RPMI8226 (cell line): ENCODE measurements at regions not wholly inside any gene's neighbourhood (a gene's known extent, or its start where the extent isn't known, plus 50 kb on each side); places are given as distances from the start of the nearest gene placed in this dataset.
"Not testable (repeated sequence)": the region's sequence is repeated elsewhere in the genome, so short reads cannot be mapped to it uniquely, and the experiment has no call there.

ENCODE experiments used
- DNase-seq: peaks from one replicate; pipeline ENCODE4 v3.0.0-alpha.2; 2015

DNA sequence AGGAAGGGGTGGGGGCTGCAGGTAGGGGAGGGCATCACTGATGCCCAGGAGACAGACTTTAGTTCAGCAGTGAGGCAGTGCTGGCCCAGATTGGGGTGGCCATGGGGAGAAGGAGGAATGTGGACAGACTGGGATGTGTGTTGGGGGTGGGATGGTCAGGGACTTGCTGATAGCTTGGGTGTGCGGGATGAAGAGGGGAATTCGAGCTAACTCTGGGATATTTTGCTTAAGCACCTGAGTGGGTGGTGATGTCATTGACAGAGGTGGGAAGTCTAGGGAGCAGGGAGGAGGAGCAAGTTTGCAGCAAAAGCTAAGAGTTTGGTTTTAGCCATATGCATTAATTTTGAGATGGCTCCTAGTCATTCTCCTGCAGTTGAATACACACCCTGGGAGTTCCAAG lies 207.5 kb downstream of the RPLP1 start:
- DNase-seq = no peak

DNA sequence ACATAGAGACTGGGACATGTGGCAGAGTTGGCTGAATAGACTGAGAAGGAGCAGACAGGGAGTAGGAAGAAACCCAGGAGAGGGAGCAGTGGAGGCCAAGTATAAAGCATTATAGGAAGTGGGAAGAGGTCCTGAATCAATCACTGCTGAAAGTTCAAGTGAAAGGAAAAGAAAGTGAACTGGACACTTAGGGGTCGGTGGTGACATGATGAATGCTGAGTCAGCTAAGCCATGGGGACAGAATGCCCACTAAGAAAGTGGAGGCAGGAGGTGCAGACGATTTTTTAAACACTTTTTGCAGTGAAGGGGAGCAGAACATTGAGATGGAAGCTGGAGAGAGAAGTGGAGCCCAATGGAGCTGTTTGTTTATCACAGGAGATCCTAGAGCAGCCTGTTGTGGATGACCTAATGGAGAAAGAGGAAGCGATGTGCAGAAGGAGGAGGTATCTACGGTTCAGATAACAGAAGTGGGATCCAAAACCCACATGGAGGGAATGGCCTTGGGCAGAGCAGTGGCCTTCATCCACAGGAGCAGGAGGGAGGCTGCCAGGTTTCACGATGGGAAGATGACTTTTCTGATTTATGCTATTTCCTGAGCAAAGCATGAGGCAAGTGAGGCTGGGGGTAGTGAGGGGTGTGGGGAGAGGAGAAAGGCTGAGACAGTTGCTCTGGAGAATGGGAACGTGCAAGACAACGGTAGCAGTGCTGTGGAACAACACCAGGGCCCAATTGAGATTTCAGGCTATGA lies 208.2 kb downstream of the RPLP1 start:
- DNase-seq = no peak

DNA sequence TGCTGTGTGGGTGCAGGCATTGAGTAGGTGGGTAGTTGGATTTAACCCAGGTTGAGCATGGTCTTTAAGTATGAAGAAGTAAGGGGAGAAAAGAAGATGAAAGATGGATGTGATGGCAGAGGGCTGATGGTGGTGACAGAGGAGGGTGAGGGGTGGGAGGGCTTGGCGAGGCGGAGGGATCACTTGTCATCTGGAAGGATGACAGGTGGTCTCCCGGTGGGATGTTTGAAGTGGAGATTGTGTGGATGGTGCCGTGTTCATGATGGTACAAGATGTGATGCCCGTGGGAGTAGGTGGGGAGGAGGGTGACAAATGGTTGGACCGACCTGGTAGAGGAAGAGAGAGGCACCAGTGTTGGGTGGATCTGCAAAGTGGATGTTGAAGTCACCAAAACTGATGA lies 208.8 kb downstream of the RPLP1 start:
- DNase-seq = no peak

DNA sequence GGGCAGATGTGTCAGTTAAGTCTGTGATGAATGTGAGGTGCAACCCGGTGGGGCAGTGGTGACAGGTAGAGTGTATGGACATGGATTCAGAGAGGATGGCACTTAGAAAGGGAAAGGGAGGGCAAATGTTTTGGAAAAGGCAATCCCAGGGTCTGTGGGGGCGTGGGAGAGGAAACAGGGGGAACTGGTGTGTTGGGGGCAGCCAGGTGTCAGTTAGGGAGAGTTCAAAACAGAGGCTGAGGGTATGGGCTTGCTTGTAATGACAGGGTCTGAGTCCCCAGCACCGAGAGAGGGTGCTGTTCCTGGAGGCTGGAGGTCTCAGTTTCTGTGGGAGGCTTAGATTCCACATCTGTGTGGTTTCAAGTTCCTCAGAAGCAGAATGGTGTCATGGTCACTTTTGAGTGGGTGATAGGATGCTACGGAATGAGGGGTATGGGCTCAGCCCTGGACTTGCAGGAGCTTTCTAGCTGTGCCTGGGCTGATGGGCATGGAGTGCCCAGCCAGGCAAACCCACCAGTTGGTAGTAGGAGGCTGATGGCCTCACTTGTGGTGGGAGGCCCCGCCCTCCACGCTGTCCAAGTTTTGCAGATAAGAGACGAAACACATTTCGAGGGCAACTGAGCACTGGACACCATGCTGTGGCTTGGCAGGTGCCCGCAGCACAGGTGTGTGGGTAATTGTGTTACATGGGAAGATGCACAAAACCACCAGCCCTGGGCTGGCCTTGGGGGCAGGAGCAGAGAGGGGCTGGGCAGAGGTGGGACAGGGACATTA lies 209.4 kb downstream of the RPLP1 start:
- no peak for DNase-seq

DNA sequence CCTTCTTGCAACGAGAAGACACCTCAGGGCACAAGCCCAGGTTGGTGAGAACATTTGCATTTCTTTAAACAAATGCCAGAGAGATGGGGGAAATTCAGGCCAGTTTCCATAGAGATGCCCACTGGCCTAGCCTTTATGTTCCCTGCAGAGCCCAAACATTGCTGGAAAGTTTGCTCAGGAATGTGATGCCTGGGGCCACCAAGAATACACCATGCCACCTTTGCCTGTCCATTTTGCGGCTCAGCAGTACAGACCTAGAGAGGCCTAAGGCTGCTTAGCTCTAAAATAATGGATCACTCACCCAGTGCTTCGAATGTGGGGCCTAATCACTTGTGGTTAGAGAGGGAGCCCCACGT lies 210.0 kb downstream of the RPLP1 start:
- no peak for DNase-seq

DNA sequence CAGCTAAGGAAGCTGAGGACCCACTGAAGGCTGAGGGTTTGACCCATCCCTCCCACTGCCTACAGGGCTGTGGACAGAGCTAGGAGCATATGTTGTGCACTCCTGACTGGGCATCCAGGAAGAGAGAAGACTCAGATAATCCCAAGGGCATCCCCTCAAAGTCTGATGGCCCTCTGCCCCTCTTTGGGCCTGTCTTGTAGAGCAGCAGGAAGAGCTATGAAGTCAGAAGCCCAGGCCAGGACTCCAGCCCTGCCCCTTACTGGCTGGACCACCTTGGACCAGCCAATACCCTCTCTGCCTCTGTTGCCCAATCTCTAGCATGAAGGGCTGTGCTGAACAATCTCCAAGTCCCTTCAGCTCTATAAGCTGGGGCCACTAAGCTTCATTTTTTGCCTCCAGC lies 210.8 kb downstream of the RPLP1 start:
- DNase-seq = no peak

DNA sequence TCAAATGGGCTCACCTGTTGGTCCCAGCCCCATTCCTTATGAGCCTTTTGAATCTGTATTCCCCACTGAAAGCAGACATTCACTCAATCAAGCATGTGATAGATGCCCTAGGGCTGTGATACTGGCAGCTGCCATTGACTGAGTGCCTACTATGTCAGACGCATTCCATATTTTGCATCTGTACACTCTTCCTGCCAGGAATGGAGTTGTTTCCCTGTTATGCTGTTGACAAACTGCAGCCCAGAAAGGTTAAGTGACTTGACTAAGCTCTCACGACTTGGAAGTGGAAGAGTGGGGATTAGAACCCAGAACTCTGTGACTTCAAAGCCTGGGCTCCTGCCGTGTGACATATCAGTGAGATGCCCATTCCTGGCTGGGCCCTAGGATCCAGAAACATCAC lies 211.4 kb downstream of the RPLP1 start:
- no peak for DNase-seq

DNA sequence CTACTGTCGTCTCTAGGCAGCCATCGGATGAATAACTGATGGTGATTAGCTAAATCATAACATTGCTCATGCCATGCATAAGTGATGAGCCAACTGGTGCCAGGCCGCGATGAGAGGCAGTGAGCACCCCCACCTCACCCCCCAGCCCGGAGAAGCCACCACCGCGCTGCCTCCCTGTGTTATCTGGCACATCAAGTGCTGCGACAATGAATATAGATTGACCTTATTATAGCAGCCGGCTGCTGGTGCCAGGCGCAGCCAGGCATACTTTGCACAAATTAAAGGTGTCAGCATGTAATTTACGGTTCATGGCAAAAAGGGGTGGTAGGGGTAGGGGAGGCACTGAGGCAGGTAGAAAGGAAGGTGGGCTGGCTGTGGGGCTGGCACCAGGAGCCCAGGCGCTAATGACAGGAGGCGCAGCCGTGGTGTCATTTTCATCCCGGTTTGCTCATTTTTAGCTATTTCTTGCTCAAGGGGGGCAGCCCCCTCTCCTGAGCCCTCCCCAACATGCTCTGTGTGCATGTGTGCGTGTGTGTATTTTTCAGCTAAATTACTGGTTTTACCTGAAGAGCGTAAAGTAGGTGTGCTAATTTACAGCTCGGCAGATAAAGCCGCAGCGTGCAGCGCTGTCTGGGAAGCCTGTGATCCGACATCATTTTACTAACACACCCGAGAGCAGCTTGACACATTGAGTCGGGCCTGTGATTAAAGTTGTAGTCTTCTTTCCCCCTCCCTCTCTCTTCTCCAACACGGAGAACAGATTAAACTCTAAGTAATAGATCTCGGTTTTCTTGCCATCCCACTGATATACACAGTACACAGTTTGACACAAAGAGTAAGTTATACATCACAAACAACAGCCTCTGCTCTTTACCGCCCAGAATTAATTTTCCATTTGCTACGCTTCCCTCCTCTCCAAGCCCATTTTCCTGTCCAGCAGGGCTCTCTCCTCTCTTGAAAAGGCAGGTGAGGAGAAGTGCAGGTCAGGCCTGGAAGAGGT lies 212.3 kb downstream of the RPLP1 start:
- DNase-seq = no peak

DNA sequence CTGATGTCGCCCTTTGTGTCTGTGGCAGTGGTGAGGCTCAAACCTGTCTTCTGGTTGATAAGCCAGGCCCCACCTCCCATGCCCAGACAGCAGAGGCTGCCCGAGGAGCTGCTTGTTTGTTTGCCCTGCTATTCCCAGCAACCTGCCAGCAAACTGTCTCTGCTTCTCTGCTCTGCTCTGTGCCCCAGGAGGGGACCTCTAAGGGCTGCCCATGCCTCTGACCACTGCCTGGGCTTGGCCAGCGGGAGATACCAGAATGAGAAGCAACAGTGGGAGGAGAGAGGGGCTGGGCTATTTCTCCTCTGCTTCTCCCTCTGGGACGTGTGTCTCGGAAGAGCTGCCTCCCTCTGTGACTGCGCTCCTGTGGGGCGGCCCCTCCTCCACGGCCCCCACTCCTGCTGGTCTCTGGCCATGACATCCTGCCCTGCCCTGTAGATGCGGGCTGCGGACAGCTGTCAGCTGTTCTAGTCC lies 213.1 kb downstream of the RPLP1 start:
- no peak for DNase-seq

DNA sequence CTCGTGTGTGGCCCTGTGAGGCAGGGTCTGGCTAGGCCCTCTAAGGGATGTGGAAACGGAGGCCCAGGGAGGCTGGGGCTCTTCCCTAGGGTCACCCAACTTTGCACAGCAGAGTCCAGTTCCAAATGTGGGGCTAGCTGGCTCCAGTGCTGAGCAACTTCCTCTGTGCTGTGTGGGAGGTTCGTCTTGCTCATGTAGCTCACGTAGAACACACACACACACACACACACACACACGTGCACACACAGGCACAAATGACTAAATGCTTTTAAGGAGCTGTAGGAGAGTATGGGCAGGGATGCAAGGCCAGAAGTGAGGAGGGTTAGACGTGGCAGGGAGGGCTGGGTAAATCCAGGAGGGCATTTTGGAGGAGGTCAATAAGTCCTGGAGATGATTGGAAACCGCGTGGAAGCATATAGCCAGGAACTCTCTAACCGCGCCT lies 213.8 kb downstream of the RPLP1 start:
- peak; percentile 66 for DNase-seq

DNA sequence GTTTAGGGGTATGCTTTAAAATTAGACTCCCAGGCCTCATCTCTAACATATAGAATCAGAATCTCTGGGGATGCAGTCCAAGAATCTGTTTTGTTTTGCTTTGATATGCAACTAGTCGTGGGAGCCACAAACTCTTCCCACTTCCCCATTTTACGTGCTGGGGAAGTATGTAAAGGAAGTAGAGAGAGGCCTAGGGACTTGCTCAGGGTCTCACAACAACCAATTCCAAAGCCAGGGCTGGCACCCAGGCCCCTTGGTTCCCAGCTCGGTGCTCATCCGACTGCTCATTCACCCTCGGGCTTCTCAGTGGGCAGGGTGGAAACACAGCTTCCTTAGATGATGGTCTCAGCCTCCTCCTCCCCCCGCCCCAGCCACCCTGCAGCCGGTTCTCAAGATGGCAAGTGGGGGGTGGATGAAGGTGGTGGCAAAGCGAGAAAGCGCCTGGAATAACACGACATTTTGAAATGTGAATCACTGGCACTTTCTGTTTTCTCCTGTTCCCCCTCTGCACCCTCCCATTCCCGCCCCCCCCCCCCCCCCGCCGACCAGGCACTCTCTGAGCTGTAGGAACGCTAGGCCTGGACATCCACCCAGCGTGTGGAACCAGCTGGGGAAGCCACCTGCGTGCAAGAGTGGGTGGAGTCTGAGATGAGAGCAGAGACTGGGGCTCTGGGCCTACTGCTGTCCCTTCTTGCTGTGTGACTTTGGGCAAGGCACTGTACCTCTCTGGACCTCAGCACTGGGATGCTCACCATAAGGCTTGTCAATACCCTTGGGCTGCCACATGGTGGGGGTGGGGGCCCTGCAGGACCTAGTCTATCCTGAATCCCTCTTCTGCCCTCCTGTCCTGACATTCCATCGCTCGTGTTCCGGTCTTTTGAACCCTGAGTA lies 214.5 kb downstream of the RPLP1 start:
- peak; percentile 95 for DNase-seq

DNA sequence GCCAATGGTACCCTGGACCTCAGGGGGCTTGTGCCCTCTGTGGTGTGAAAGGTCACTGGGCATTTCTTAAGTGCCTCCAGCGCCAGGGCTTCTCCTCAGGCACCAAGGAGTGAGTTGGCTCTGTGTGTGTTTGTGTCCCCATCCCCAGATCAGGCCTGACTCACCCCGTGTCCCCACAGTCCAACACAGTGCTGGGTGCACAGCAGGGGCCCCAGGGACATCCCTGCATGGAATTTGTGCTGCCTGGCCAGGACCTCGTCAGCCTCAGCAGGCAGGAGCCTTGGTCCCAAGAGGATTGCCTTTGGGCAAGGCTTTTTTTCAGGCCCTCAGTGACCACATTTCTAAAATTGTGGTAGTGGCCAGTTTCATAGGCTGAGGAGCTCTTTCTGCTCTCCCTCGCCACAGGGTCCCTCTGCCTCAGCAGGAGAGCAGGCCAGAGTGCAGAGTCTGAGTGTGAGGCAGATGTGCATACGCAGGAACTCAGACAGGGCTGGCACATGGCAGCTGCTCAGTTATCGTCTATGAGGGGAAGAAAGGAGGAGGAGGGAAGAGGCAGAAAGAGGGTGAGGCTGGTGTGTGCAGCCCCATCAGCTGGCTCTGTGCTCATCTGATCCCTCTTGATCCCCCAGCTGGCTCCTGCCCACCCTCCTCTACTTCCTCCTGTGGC lies 215.6 kb downstream of the RPLP1 start:
- DNase-seq = peak; percentile 90

DNA sequence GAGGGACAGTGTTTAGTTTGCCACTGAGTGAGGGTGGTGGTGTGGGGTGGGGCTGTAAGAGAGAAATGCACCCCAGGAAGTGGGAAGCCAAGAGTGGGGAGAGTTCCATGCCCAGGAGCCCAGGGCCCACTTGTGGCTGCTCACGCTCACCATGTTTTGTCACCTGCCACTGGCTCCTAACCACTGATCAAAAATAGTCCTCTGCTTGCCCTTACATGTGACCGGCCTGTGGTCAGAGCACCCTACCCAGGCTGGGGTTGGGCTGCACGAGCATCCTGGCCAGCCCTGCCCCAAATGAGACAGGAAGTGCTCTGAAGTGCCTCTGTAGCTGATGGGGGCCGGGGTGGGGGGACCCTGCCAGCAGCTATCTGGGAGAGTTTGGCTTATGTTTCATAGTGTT lies 216.3 kb downstream of the RPLP1 start:
- DNase-seq = peak; percentile 94

DNA sequence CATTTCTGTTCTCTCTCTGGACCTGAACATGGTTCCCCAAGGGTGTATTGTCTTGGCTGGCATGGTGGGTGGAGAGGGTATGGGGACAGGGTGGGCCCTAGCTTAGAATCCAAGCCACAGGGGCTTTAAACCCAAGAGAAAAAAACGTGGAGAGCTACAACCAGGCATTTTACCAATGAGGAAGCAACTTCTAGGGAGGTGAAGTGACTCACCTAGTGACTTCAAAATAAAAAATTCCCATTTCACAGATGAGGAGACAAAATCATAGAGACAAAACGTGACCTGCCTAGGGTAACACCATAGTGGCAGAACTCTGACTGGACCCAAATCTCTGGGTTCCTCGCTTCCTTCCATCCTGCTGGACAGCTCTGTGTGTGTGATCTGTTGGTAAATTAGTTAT lies 216.8 kb downstream of the RPLP1 start:
- no peak for DNase-seq

DNA sequence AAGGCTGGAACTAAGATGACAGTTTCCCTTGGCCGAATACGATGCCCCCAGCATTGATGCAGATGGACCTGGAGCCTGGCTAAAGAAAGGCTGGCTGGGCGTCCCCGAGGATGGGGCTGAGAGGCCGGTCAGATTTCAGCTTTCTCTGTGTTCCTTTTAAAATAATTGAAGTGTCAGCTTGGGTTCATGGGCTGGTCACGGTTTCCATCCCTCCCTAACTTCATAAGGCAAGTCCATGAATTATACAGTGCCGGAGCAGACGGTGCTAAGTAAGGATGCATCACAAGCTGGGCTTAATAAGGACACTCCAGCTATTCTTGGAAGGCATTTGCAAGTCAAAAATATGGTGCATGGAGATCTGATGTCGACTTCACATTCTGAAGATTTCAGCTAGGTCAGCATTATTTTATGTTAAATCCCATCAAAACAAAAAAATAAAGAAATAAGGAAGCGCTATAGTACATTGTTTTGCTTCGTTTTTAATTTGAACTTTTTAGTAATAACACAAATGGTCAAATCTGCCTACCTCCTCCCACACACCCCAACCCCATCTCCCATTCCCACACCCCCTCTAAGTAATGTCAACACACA lies 220.8 kb downstream of the RPLP1 start:
- DNase-seq = no peak

DNA sequence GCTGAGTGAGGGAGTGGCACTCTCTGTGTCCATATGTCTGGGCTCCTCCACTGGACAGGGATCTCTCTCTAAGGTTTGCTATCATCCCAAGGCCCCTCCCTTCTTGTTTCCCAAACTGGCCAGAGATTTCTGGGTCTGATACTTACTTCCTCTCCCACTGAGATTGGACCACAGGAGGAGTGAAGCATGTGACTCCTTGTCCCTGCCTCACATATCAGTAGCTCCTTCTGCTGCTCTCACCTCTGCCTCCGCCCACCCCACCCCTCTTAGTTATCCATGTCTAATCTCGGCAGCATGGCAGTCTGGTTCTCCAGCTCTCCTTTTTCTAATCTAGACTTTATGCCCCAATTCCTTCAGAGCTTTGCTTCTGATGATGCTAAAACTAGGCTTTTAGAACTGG lies 223.1 kb downstream of the RPLP1 start:
- no peak for DNase-seq

DNA sequence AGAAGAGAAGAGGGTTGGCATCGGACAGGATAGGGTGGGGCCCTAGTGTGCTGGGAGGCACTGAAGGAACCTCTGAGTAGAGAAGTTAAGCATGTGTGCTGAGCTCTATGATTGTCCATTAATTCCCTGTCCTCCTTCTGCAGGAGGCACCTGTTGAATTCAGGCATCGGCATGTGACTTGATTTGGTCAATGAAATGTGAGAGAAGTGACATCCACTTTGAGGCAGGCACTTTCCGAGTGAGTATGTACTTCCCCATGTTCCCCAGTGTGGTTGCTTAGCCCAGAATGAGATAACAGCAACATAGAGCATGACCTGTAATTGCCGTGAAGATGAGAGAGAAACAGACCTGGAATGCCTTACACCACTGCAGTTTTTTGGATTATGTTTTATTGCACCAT lies 224.8 kb downstream of the RPLP1 start:
- no peak for DNase-seq

DNA sequence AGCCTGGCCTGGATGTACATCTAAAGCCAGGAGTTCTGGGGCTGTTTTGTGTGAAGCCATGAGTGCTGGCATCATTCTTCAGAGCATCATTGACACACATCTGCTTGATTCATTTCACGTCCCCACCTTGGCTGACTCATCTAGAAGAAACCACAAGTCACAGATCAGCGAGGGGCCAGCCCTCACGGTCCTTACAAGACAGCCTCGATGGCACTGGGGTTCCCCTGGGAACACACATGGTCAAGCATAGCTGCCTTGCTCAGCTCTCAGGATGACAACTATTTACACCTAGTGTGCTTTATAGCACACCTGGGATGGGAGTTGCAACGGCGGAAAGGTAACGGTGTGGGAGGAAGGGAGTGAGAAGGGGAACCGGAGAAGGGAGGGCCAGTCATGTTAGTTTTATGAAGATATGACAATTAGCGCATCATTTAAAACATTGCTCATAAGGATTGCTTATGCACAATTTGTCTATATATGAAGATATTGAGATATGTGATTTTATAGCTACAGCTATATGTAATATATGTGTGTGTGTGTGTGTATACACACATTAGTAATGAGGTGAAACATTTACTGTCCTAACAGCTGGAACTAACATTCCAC lies 227.1 kb downstream of the RPLP1 start:
- no peak for DNase-seq

DNA sequence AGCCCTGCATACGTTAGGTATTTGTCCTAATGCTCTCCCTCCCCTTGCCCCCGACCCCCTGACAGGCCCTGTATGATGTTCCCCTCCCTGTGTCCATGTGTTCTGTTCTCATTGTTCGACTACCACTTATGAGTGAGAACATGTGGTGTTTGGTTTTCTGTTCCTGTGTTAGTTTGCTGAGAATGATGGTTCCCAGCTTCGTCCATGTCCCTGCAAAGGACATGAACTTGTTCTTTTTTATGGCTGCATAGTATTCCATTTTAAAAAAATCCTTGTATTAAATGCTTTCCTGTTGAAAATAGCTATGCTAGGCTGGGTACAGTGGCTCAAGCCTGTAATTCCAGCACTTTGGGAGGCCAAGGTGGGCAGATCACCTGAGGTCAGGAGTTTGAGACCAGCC lies 232.2 kb downstream of the RPLP1 start:
- not testable (repeated sequence) for DNase-seq
